Activated CD4-positive, alpha-beta T cell treated with anti-CD3 and anti-CD28 coated beads, Interleukin-2, Interleukin-6, amounts not matched to agents 100 ng/mL and 50 ng/mL, durations not matched to agents 16 hours and 8 hours (primary cell): ENCODE measurements at regions not wholly inside any gene's neighbourhood (a gene's known extent, or its start where the extent isn't known, plus 50 kb on each side); places are given as distances from the start of the nearest gene placed in this dataset.
"Not testable (repeated sequence)": the region's sequence is repeated elsewhere in the genome, so short reads cannot be mapped to it uniquely, and the experiment has no call there.

Source experiments
- DNase-seq: peaks from one replicate; pipeline ENCODE4 v3.0.0-alpha.2; 2020

DNA sequence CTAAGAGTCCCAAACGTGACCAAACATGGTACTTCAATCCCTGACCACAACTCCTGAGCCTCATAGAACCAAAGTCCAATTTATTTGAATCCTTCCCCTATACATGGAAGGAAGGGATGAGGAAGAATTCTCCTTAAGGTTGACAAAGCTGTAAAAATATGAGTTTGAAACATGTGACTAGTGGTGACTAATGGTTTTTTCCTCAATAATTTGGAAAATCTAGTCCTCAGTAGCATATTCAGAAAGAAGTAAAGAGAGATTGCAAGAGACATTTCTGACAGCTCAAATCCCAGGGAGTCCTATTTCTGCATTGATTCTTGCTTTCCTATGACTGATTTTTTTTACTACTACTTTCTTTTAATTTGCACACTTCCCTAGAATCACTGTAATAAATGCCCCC lies 443.7 kb downstream of the FRK start:
- no peak for DNase-seq

DNA sequence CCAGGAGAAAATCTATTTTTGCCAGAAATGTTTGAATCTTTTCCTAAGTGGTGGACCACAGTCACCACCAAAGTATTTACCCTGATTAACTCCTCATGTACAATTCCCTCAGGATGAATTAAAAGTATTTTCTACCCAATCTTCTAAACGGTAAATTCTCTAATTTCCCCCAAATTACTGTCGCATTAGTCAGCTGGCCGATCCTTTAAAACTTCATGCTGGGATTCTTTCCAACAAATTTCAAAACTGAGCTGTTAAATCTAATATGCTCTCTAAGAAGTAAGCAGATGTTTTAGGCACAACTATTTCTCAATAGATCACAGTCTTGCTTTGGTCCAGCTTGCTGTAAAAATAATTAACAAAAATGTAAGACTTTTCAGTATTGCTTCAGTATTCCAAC lies 447.2 kb downstream of the FRK start:
- no peak for DNase-seq

DNA sequence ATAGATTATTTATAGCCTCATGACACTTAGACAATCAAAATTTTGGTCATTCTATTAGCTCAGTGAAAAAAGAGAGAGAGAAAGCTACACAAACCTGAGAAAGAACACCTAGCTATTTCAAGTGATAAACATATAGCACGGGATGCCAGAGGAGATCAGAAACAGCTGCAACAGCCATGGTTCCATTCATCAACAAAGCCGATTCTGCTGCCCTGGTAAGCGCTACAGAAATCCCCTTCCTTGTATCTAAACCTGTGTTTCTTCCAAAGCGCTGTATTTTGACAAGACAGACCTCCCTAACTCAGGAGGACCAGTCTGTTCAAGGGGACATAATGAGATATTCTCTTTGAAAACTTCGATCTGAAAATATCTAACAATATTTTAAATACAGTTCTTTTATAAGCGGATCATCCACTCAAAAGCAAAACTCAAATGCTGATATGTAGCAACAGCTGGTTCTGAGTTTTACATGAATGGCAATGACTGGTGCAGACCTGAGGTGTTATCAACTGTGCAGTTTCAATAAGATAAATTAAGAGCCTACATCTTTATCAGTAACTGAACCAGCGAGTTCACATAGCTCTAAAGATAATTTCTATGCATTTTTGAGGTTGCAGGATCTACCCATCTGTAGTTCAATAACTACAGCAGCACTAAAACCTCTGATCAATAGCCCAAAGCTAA lies 447.8 kb downstream of the FRK start:
- no peak for DNase-seq

GRCh38 chr6:115612216-115612615 lies 448.5 kb downstream of the FRK start:
- DNase-seq = no peak

GRCh38 chr6:115610696-115611095 lies 450.0 kb downstream of the FRK start:
- DNase-seq = no peak

GRCh38 chr6:115609111-115609510 lies 451.6 kb downstream of the FRK start:
- DNase-seq = no peak

- DNase-seq = no peak
Observed at GRCh38 chr6:115602466-115602865, 458.2 kb downstream of the FRK start.

DNA sequence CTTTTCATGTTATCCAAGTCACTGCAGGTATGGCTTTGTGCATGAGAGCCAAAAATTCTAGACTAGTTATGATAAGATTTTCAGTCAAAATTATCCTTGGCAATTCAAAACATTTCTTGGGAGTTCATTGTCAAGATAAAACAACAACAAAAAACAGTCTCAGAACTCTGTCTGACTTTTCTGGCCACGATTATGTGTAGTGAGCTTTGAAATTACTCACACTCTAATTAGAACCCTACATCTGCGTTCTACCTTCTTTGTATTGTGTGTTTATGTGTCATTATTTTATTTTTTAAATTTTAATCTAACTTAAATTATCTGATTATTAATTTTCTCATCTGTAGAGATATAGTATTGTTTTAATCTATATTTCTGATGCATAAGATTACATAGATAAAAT lies 459.2 kb downstream of the FRK start:
- no peak for DNase-seq

GRCh38 chr6:115601064-115601463 lies 459.6 kb downstream of the FRK start:
- no peak for DNase-seq

- no peak for DNase-seq
Observed at GRCh38 chr6:115594891-115595290, 465.8 kb downstream of the FRK start.

- DNase-seq = no peak
Observed at GRCh38 chr6:115592025-115592424, 468.7 kb downstream of the FRK start.

DNA sequence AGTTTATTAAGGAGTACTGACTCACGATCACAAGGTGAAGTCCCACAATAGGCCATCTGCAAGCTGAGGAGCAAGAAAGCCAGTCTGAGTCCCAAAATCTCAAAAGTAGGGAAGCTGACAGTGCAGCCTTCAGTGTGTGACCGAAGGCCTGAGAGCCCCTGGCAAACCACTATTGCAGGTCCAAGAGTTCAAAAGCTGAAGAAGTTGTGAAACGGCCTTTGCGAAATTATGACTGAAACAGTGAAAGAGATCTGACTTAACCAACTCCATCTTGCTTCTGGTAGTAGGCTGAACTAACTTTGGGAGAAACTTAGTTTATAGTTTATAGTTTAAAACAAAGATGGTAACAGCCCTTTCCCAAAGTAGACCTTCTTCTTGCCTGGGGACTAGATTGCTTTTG lies 471.6 kb downstream of the FRK start:
- DNase-seq = not testable (repeated sequence)

GRCh38 chr6:115583290-115583689 lies 477.4 kb downstream of the FRK start:
- no peak for DNase-seq

- no peak for DNase-seq
Observed at GRCh38 chr6:115582386-115582785, 478.3 kb downstream of the FRK start.

GRCh38 chr6:115579565-115579964 lies 481.1 kb downstream of the FRK start:
- not testable (repeated sequence) for DNase-seq

DNA sequence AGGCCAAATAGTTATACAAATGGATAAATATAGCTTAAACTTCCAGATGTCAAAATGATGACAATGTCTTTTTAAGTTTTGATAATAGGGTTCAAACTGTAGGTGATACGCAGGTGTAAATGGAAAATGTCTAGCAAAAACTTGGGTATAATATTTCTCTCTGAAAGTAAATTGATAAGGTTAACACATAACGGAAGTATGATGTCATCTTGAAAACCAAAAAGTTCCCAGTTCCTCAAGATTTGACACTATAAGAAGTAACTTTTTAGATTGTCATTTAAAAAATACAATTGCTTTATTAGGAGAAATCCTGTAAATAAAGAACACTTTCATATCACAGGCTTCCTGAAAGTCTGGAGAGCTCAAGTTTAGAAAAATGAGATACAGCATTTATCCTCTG lies 483.4 kb downstream of the FRK start:
- no peak for DNase-seq

DNA sequence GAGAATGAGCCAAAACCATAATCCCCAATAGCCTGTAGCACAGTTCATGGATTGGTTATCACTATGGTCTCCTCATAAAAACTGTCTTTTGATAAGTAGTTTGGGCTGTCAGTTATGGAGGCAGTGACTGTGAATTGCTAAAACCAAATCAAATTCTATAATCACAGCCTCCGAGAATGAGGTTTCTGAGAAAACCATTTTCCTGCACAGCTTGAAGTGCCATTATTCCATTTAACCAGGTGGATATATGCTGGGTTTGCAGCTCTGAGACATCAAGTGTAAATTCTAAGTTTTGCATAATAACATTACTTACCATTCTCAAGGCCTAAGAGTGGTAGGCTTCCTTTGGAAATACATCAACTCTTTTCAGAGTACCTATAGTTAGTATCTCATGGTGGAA lies 485.4 kb downstream of the FRK start:
- DNase-seq = no peak

- no peak for DNase-seq
Observed at GRCh38 chr6:115573861-115574260, 486.8 kb downstream of the FRK start.

- no peak for DNase-seq
Observed at GRCh38 chr6:115570331-115570730, 490.4 kb downstream of the FRK start.

DNA sequence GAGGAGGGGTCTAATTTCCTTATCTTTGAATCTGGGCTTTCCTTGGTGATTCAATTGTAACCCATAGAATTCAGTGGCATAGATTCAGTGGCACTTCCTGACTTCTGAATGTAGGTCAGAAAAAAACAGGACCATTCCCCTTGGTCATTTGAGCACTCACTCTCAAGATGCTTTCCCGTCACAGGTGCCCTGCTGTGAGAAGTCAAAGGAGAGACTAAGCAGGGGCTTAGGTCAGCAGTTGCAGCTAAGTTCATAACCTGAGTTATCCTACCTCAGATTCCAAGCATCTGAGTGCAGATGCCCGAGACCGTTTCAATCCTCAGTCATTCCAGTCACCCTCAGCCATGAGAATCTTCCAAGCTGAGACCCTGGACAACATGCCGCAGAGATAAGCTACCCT lies 506.6 kb downstream of the FRK start:
- DNase-seq = no peak

GRCh38 chr6:115551527-115551926 lies 509.2 kb downstream of the FRK start:
- no peak for DNase-seq

- DNase-seq = no peak
Observed at GRCh38 chr6:115545672-115545986, 515.1 kb downstream of the FRK start.

- no peak for DNase-seq
Observed at GRCh38 chr6:115544765-115545671, 515.7 kb downstream of the FRK start.

- DNase-seq = no peak
Observed at GRCh38 chr6:115540077-115540869, 520.4 kb downstream of the FRK start.
